ENCODE measurements at regions not wholly inside any gene's neighbourhood (a gene's known extent, or its start where the extent isn't known, plus 50 kb on each side); places are given as distances from the start of the nearest gene placed in this dataset.
"Not testable (repeated sequence)": the region's sequence is repeated elsewhere in the genome, so short reads cannot be mapped to it uniquely, and the experiment has no call there.

DNA sequence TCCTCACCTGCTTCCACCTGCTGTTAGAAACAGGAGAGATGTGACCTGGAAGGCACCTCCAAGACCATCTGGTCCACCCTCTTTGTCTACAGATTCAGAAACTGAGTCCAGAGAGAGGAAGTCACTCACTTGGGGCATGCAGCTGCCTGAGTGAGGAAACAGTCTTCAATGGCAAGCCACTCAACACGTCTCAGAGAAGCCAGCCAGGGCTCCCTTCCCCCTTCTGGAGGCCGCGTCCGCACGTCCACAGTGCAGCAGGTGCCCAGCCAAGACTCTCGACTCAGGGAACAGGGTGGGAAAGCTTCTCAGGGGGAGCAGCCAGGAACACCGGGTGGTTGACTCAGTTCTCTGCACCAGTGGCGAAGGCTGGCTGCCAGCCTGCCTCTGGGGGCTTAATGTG is 201.7 kb downstream of the BCL11A start:
- peak in 2 of 3 donors; percentile 44 to 68 for DNase-seq
- H3K4me3 ChIP-seq: no peak overlapping the region
- H3K27ac ChIP-seq: peak overlapping the region in 2 of 4 donors; percentile 80 to 84
- TF ChIP-seq, protein P1, sequence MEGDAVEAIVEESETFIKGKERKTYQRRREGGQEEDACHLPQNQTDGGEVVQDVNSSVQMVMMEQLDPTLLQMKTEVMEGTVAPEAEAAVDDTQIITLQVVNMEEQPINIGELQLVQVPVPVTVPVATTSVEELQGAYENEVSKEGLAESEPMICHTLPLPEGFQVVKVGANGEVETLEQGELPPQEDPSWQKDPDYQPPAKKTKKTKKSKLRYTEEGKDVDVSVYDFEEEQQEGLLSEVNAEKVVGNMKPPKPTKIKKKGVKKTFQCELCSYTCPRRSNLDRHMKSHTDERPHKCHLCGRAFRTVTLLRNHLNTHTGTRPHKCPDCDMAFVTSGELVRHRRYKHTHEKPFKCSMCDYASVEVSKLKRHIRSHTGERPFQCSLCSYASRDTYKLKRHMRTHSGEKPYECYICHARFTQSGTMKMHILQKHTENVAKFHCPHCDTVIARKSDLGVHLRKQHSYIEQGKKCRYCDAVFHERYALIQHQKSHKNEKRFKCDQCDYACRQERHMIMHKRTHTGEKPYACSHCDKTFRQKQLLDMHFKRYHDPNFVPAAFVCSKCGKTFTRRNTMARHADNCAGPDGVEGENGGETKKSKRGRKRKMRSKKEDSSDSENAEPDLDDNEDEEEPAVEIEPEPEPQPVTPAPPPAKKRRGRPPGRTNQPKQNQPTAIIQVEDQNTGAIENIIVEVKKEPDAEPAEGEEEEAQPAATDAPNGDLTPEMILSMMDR (IDR thresholded peaks at IDR 0.05): no peak
- no peak for TF ChIP-seq POLR2A (IDR thresholded peaks at IDR 0.05)
- no peaks in the 10 kb centered on the region for H3K36me3 ChIP-seq
- H3K4me1 ChIP-seq: peaks cover 0 to 12% (median 5%) of the 10 kb centered on the region in 4 donors
- H3K27me3 ChIP-seq: no peaks in the 10 kb centered on the region
- H3K9me3 ChIP-seq: no peaks in the 10 kb centered on the region

DNA sequence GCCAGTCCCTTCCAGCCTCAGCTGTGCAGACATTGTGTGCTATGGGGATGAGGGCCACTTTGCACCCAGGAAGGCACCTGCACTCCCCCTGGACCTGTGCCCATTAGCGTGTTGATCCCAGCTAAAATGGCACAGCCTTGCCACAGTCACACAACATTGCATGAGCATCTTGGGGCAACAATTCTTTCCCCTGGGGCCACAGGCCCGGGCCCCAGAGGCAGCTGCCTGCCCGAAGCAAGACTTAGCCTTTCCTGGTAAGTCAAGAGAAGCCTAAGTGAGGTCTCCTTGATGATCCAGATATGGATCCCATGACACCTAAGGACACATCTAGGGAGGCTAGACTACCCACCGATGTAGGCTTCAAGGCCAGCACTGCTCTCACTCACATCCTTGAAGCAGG is 202.1 kb downstream of the BCL11A start:
- H3K27me3 ChIP-seq: no peaks in the 10 kb centered on the region
- H3K36me3 ChIP-seq: no peaks in the 10 kb centered on the region
- H3K27ac ChIP-seq: peak overlapping the region in 2 of 4 donors; percentile 80 to 84
- TF ChIP-seq, protein P1 (IDR thresholded peaks at IDR 0.05): no peak
- no peak for TF ChIP-seq POLR2A (IDR thresholded peaks at IDR 0.05)
- H3K4me3 ChIP-seq: no peak overlapping the region
- H3K9me3 ChIP-seq: no peaks in the 10 kb centered on the region
- peaks cover 0 to 12% (median 5%) of the 10 kb centered on the region in 4 donors for H3K4me1 ChIP-seq
- no peak for DNase-seq

DNA sequence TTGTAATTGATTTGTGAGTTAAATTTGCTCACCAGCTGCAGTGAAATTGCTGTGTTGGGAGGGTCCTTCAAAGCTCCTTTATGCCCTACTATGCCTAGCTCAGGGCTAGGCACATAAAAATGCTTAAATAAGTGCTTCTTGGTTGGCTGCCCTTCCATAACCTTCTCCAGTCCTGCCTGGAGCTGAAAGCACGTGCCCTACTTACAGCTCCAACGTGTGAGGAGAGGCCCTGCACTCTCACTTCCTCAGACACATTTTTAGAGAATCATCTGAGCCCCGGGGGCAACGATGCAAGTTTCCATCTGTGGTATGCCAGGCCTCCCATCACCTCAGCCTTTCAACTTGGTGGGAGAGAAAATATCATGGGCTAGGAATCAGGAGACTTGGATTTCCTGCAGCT is 202.7 kb downstream of the BCL11A start:
- peaks cover 0 to 12% (median 5%) of the 10 kb centered on the region in 4 donors for H3K4me1 ChIP-seq
- H3K27me3 ChIP-seq: no peaks in the 10 kb centered on the region
- H3K36me3 ChIP-seq: no peaks in the 10 kb centered on the region
- TF ChIP-seq, protein P1 (IDR thresholded peaks at IDR 0.05): no peak
- TF ChIP-seq POLR2A (IDR thresholded peaks at IDR 0.05): no peak
- H3K9me3 ChIP-seq: no peaks in the 10 kb centered on the region
- DNase-seq: peak in 2 of 3 donors; percentile 78 to 79
- H3K27ac ChIP-seq: peak overlapping the region in 2 of 4 donors; percentile 80 to 84
- H3K4me3 ChIP-seq: no peak overlapping the region

DNA sequence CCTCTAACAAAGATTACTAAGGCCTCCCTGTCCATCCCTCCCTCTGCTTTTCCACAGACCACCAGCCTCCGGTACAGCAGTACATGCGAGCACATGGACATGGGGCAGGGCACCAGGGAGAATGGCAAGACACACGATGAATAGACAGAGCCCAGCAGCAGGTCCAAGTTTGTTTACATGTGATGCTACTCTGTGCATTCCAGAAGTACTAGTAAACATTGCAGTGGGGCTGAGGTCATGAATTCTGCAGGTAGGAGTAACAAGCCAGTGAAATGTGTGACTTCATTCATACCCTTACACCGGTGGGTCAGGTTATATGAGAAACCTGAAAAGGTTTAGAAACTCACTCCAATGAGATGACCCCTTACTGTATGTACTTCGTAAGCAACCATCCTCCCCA is 205.7 kb downstream of the BCL11A start:
- H3K9me3 ChIP-seq: no peaks in the 10 kb centered on the region
- H3K4me3 ChIP-seq: no peak overlapping the region
- no peak for DNase-seq
- no peaks in the 10 kb centered on the region for H3K36me3 ChIP-seq
- TF ChIP-seq, protein P1 (IDR thresholded peaks at IDR 0.05): no peak
- H3K27ac ChIP-seq: no peak overlapping the region
- H3K4me1 ChIP-seq: peaks cover 0 to 12% (median 5%) of the 10 kb centered on the region in 4 donors
- H3K27me3 ChIP-seq: no peaks in the 10 kb centered on the region

- H3K4me1 ChIP-seq, DNase-seq, H3K4me3 ChIP-seq, H3K9me3 ChIP-seq, H3K27ac ChIP-seq, H3K27me3 ChIP-seq, H3K36me3 ChIP-seq: not testable (repeated sequence)
Observed at GRCh38 chr2:60342491-60342890, 211.0 kb downstream of the BCL11A start.

DNA sequence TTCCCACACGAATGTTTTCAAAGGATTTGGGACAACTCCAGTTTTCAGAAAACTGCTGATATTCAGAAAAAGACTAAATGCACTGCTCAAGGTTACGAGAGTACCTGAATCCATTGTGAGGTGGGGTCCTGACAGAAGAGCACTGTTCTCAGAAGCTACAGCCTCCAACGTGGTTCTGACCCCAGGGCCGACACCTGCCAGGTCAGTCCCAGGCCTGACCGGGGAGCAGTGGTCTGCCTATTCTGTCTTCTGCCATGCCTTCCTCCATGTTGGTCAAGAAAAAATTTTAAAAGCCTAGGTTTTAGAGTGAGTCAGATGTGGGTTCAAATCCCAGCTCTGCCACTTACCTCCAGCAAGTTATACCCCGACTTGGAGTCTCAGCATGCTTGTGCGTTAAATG is 212.3 kb downstream of the BCL11A start:
- no peaks in the 10 kb centered on the region for H3K9me3 ChIP-seq
- no peaks in the 10 kb centered on the region for H3K27me3 ChIP-seq
- TF ChIP-seq, protein P1 (IDR thresholded peaks at IDR 0.05): no peak
- TF ChIP-seq POLR2A (IDR thresholded peaks at IDR 0.05): no peak
- H3K27ac ChIP-seq: no peak overlapping the region
- no peak for DNase-seq
- no peak overlapping the region for H3K4me3 ChIP-seq
- no peaks in the 10 kb centered on the region for H3K36me3 ChIP-seq
- H3K4me1 ChIP-seq: no peaks in the 10 kb centered on the region

Data from Peyer's patch (tissue), 4 donors.